ENCODE measurements at regions not wholly inside any gene's neighbourhood (a gene's known extent, or its start where the extent isn't known, plus 50 kb on each side); places are given as distances from the start of the nearest gene placed in this dataset.
A peak's percentile ranks its signal among the peaks of the same experiment; 100 is the strongest.

DNA sequence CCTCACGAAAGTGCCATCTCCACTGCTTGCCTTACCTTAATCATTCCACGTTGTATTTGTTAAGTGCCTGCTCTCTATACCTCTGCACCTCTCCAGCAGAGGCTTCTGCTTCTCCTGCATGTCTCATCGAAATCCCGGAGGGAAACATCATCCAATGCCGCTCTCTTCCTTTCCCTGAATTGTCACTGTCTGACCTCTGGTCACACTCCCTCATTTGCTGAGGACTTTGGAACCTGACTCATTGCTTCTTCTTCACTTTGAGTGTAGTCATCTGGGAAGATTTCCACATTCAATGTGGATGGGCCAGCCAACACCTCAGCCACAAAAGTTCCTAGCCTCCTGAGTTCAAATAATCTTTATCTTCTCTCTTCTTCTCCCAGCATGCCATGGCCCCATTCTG is 78.9 kb upstream of the BEND6 start (continued):
- TF ChIP-seq, protein P1, sequence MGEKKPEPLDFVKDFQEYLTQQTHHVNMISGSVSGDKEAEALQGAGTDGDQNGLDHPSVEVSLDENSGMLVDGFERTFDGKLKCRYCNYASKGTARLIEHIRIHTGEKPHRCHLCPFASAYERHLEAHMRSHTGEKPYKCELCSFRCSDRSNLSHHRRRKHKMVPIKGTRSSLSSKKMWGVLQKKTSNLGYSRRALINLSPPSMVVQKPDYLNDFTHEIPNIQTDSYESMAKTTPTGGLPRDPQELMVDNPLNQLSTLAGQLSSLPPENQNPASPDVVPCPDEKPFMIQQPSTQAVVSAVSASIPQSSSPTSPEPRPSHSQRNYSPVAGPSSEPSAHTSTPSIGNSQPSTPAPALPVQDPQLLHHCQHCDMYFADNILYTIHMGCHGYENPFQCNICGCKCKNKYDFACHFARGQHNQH (CRISPR knock-in tag; IDR thresholded peaks at IDR 0.05) = peak; percentile 50; the same call in 1 of the 2 replicates
- TF ChIP-seq CHD2 (IDR thresholded peaks at IDR 0.05; ENCODE audit: low read depth, low read length) (no peak), PLRG1 (conservative IDR thresholded peaks at IDR 0.05) (no peak), ASH2L (IDR thresholded peaks at IDR 0.05; ENCODE audit: insufficient read length, low read depth, low read length) (no peak), ZNF792 (CRISPR knock-in tag; IDR thresholded peaks at IDR 0.05) (peak; percentile 45; the same call in 1 of the 2 replicates), HDAC2 (CRISPR knock-in tag; IDR thresholded peaks at IDR 0.05) (peak; percentile 40), ZNF567 (CRISPR knock-in tag; IDR thresholded peaks at IDR 0.05; ENCODE audit: borderline replicate concordance) (no peak), ZNF782 (CRISPR knock-in tag; IDR thresholded peaks at IDR 0.05; ENCODE audit: borderline replicate concordance) (0 out of 2 replicates have a peak, but pooled peaks have one; percentile 23), SAP130 (CRISPR knock-in tag; IDR thresholded peaks at IDR 0.05; ENCODE audit: low read depth) (peak; percentile 70), ZNF614 (CRISPR knock-in tag; IDR thresholded peaks at IDR 0.05; ENCODE audit: borderline replicate concordance) (0 out of 2 replicates have a peak, but pooled peaks have one; percentile 44), FOXO1 (CRISPR knock-in tag; IDR thresholded peaks at IDR 0.05) (peak; percentile 34; the same call in 1 of the 2 replicates), RXRA (CRISPR knock-in tag; IDR thresholded peaks at IDR 0.05) (peak; percentile 82; the same call in 1 of the 2 replicates), THAP11 (CRISPR knock-in tag; IDR thresholded peaks at IDR 0.05) (peak; percentile 50; the same call in 1 of the 2 replicates), ZNF556 (CRISPR knock-in tag; IDR thresholded peaks at IDR 0.05; ENCODE audit: borderline replicate concordance) (0 out of 2 replicates have a peak, but pooled peaks have one; percentile 49), RXRB (CRISPR knock-in tag; IDR thresholded peaks at IDR 0.05; ENCODE audit: borderline replicate concordance) (peak; percentile 90), FOSL1 (CRISPR knock-in tag; IDR thresholded peaks at IDR 0.05; ENCODE audit: borderline replicate concordance) (peak; percentile 83; the same call in 1 of the 2 replicates), SSRP1 (CRISPR knock-in tag; IDR thresholded peaks at IDR 0.05) (no peak), YEATS2 (CRISPR knock-in tag; IDR thresholded peaks at IDR 0.05; ENCODE audit: borderline replicate concordance) (peak; percentile 40; the same call in 1 of the 2 replicates), ZNF264 (CRISPR knock-in tag; IDR thresholded peaks at IDR 0.05) (no peak), TCF12 (IDR thresholded peaks at IDR 0.05) (no peak), TCF12 (CRISPR knock-in tag; IDR thresholded peaks at IDR 0.05) (no peak), GATAD1 (CRISPR knock-in tag; IDR thresholded peaks at IDR 0.05) (0 out of 2 replicates have a peak, but pooled peaks have one; percentile 19), DPF2 (CRISPR knock-in tag; IDR thresholded peaks at IDR 0.05; ENCODE audit: borderline replicate concordance, low read depth) (0 out of 2 replicates have a peak, but pooled peaks have one; percentile 26)
- TF ChIP-seq, protein P2, sequence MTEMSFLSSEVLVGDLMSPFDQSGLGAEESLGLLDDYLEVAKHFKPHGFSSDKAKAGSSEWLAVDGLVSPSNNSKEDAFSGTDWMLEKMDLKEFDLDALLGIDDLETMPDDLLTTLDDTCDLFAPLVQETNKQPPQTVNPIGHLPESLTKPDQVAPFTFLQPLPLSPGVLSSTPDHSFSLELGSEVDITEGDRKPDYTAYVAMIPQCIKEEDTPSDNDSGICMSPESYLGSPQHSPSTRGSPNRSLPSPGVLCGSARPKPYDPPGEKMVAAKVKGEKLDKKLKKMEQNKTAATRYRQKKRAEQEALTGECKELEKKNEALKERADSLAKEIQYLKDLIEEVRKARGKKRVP (CRISPR knock-in tag; IDR thresholded peaks at IDR 0.05) = peak in 1 of 2 experiments; percentile 61; a peak in 2 of 4 replicates
- TF ChIP-seq, protein P3, sequence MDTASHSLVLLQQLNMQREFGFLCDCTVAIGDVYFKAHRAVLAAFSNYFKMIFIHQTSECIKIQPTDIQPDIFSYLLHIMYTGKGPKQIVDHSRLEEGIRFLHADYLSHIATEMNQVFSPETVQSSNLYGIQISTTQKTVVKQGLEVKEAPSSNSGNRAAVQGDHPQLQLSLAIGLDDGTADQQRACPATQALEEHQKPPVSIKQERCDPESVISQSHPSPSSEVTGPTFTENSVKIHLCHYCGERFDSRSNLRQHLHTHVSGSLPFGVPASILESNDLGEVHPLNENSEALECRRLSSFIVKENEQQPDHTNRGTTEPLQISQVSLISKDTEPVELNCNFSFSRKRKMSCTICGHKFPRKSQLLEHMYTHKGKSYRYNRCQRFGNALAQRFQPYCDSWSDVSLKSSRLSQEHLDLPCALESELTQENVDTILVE (CRISPR knock-in tag; IDR thresholded peaks at IDR 0.05) = no peak
- TF ChIP-seq, protein P4, sequence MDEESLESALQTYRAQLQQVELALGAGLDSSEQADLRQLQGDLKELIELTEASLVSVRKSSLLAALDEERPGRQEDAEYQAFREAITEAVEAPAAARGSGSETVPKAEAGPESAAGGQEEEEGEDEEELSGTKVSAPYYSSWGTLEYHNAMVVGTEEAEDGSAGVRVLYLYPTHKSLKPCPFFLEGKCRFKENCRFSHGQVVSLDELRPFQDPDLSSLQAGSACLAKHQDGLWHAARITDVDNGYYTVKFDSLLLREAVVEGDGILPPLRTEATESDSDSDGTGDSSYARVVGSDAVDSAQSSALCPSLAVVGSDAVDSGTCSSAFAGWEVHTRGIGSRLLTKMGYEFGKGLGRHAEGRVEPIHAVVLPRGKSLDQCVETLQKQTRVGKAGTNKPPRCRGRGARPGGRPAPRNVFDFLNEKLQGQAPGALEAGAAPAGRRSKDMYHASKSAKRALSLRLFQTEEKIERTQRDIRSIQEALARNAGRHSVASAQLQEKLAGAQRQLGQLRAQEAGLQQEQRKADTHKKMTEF (CRISPR knock-in tag; IDR thresholded peaks at IDR 0.05) = peak; percentile 65
- TF ChIP-seq, protein P5, sequence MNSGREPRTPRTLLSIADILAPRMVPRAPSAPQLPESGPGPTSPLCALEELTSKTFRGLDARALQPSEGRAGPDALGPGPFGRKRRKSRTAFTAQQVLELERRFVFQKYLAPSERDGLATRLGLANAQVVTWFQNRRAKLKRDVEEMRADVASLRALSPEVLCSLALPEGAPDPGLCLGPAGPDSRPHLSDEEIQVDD (CRISPR knock-in tag; IDR thresholded peaks at IDR 0.05; ENCODE audit: borderline replicate concordance) = no peak

Measured in HepG2 (cell line).